ENCODE measurements at regions not wholly inside any gene's neighbourhood (a gene's known extent, or its start where the extent isn't known, plus 50 kb on each side); places are given as distances from the start of the nearest gene placed in this dataset.
A peak's percentile ranks its signal among the peaks of the same experiment; 100 is the strongest.

DNA sequence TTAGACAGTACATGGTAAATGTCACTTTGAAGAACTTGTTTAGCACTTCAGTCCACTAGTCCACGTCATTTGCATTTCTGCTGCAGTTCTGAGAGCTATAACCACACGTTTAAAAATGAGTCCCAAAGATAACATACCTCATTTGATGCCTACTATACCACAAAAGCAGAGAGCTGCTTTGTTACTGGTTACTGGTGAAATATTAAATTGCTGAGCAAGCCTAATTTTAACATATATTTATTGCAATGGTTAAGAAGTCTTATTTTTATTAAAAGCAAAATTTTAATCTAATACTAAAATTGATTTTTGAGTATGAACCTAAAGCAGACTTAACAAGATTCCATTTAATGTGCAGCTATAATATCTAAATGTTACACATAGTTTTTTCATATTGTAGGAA, 1949.7 kb upstream of the PRR20A start:
- Mint-ChIP-seq H3K4me1 (no peaks in the 10 kb centered on the region), H3K36me3 (ENCODE audit: low read depth) (no peaks in the 10 kb centered on the region), H3K27me3 (ENCODE audit: low read depth, poor library complexity) (no peaks in the 10 kb centered on the region), H3K9me3 (peaks cover 13% of the 10 kb centered on the region), H3K4me3 (no peak overlapping the region), H3K27ac (no peak overlapping the region)
- no peak for DNase-seq
- TF ChIP-seq, protein P1, sequence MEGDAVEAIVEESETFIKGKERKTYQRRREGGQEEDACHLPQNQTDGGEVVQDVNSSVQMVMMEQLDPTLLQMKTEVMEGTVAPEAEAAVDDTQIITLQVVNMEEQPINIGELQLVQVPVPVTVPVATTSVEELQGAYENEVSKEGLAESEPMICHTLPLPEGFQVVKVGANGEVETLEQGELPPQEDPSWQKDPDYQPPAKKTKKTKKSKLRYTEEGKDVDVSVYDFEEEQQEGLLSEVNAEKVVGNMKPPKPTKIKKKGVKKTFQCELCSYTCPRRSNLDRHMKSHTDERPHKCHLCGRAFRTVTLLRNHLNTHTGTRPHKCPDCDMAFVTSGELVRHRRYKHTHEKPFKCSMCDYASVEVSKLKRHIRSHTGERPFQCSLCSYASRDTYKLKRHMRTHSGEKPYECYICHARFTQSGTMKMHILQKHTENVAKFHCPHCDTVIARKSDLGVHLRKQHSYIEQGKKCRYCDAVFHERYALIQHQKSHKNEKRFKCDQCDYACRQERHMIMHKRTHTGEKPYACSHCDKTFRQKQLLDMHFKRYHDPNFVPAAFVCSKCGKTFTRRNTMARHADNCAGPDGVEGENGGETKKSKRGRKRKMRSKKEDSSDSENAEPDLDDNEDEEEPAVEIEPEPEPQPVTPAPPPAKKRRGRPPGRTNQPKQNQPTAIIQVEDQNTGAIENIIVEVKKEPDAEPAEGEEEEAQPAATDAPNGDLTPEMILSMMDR (IDR thresholded peaks at IDR 0.05) = no peak

DNA sequence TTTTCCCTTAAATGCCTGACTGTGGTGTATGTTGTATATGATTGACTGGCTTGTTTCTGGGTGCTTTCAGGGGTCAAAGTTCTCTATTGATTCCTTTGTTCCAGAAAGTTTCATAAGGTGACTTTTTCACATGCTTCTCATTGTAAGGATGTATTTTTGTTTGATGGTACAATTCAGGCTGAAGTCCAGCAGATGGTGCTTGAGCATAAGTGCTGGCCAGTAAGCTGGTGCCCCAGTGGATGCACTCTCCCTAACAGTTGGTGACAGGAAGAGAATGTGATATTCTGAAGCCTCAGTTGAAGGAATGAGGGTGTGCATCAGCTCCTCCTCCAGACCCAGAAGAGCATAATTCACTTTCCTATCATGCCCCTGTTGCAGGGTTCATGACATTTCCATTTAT, 1941.6 kb upstream of the PRR20A start:
- H3K9me3 Mint-ChIP-seq = peaks cover 43% of the 10 kb centered on the region
- H3K36me3 Mint-ChIP-seq (ENCODE audit: low read depth) = peaks cover 9% of the 10 kb centered on the region
- peak; percentile 5 for DNase-seq
- no peaks in the 10 kb centered on the region for H3K27me3 Mint-ChIP-seq (ENCODE audit: low read depth, poor library complexity)
- TF ChIP-seq, protein P1 (IDR thresholded peaks at IDR 0.05) = peak; percentile 29
- H3K4me1 Mint-ChIP-seq = no peaks in the 10 kb centered on the region
- no peak overlapping the region for H3K4me3 Mint-ChIP-seq
- no peak overlapping the region for H3K27ac Mint-ChIP-seq

DNA sequence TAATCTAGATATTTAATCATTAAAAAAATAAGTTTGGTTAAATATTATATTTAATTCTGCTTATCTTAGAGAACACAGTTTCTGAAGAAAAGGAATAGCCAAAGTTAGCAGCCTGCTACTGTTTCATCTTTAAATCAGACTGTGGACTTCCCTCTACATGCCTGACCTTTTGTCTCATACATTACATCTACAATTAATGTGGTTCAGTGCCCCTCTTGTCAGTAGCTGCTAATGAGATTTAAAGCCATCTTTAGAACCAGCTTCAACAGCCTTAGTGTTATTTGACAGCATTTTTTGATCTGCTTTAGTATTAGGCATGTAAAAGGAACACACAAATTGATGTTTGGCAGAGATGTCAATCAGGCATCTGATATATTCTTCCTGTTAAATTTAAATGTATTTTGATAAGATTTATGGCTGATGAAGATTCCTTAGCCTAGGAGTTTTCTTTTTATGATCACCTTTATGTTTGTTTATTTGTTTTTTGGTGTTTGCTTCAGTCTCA, 1925.8 kb upstream of the PRR20A start:
- Mint-ChIP-seq H3K27ac (no peak overlapping the region), H3K27me3 (ENCODE audit: low read depth, poor library complexity) (no peaks in the 10 kb centered on the region), H3K4me1 (no peaks in the 10 kb centered on the region), H3K4me3 (no peak overlapping the region), H3K36me3 (ENCODE audit: low read depth) (no peaks in the 10 kb centered on the region), H3K9me3 (no peaks in the 10 kb centered on the region)
- no peak for DNase-seq
- TF ChIP-seq, protein P1 (IDR thresholded peaks at IDR 0.05) = no peak

DNA sequence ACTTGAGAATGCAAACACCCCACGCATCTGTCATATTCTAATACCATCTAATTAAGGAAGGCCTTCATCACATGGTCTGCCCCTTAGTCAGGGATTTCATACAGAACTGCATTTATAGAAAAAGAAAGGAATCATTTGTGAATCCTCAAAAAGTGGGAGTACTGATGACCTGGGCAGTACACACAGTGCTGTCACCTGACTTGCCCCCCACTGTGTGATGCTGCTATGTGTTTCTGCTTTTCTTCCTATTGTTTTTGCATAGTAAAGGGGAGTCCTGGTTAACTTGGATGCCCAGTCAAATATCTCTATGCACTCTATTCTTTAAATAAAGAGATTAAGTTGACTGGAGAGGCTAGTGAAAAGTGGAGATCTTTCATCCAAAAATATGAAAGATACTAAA, 1921.2 kb upstream of the PRR20A start:
- Mint-ChIP-seq H3K9me3 (no peaks in the 10 kb centered on the region), H3K4me3 (no peak overlapping the region)
- TF ChIP-seq, protein P1 (IDR thresholded peaks at IDR 0.05) = no peak

DNA sequence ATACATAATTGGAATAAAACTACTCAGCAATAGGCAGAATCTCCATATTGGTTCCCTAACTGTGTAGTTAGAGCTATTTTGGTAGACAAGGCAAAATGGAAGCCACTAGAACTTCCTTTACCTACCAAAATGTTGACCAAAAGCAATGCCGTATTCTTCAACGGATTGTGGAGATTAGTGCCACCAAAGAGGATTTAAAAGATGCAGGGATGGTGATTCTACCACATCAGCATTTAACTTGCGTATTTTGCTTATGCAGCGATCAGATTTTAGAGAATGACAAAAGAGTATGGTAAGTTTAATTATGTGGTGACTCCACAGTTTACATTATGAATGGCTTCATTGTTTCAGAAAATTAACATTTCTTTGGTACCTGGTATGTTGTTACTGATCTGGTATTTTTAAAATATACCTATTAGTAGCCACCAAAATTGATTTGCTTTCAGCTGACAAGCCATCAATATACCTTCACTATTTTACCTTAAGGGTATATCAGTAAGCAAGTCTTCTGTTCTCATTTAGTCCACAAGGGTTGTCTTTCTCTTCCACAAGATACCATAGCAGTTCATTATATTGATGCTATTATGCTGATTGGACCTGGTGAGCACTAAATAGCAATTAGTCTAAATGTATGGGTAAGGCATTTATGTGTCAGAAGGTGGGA, 1910.7 kb upstream of the PRR20A start:
- TF ChIP-seq, protein P1 (IDR thresholded peaks at IDR 0.05) = no peak
- Mint-ChIP-seq H3K4me1 (no peaks in the 10 kb centered on the region), H3K27ac (no peak overlapping the region), H3K4me3 (no peak overlapping the region), H3K27me3 (ENCODE audit: low read depth, poor library complexity) (no peaks in the 10 kb centered on the region), H3K36me3 (ENCODE audit: low read depth) (no peaks in the 10 kb centered on the region), H3K9me3 (no peaks in the 10 kb centered on the region)
- no peak for DNase-seq

More for the DNA sequence above, 1921.2 kb upstream of the PRR20A start:
- Mint-ChIP-seq H3K27me3 (ENCODE audit: low read depth, poor library complexity) (no peaks in the 10 kb centered on the region), H3K36me3 (ENCODE audit: low read depth) (no peaks in the 10 kb centered on the region), H3K4me1 (no peaks in the 10 kb centered on the region), H3K27ac (no peak overlapping the region)
- no peak for DNase-seq

DNA sequence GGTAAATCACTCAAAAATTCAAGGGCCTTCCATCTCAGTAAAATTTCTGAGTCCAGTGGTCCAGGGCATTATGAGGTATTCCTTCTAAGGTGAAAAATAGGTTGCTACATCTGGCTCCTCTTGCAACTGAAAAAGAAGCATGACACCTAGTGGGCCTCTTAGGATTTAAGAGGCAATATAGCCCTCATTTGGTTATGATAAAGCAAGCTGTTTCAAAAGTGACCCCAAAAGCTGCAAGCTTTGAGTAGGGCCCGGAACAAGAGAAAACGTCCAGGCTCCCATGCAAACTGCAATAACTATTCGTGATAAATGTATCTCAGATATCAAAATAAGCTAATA, 1910.2 kb upstream of the PRR20A start:
- H3K9me3 Mint-ChIP-seq = no peaks in the 10 kb centered on the region
- H3K4me1 Mint-ChIP-seq = no peaks in the 10 kb centered on the region
- H3K36me3 Mint-ChIP-seq (ENCODE audit: low read depth) = no peaks in the 10 kb centered on the region
- TF ChIP-seq, protein P1 (IDR thresholded peaks at IDR 0.05) = no peak
- no peak overlapping the region for H3K4me3 Mint-ChIP-seq
- H3K27ac Mint-ChIP-seq = no peak overlapping the region
- no peaks in the 10 kb centered on the region for H3K27me3 Mint-ChIP-seq (ENCODE audit: low read depth, poor library complexity)
- DNase-seq = no peak
